ENCODE measurements at regions not wholly inside any gene's neighbourhood (a gene's known extent, or its start where the extent isn't known, plus 50 kb on each side); places are given as distances from the start of the nearest gene placed in this dataset.
A peak's percentile ranks its signal among the peaks of the same experiment; 100 is the strongest.

DNA sequence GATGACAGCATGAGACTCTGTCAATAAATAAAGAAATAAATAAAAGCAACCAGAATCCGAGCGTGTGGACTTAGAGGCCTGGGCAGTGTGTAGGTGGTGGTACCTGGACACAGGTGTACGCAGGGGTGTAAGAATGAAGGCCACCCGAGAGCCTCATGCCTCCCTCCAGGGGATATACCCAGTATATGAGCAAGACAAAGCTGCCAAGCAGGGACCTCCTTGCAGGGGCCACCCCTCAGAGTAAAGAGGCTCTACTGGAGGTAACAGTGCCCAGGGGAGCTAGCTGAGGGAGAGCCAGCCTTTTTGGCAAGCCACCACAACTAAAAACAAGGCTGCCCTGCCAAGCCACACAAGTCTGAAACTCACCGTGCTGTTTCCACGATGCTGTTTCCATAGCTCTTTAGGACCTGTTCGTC, 179.2 kb upstream of the RAB4A start:
- Histone ChIP-seq H4K20me1 (ENCODE audit: insufficient read depth) (no peaks in the 10 kb centered on the region), H3K9me2 (ENCODE audit: insufficient read depth) (no peaks in the 10 kb centered on the region), H3K4me2 (no peak overlapping the region), H3K36me3 (ENCODE audit: low read depth) (no peaks in the 10 kb centered on the region), H3K27me3 (ENCODE audit: insufficient read depth, low read depth) (peaks cover 19% of the 10 kb centered on the region), H3K27ac (no peak overlapping the region), H2AFZ (no peak overlapping the region), H3K4me1 (replicated peaks; ENCODE audit: insufficient read depth) (0 out of 2 replicates have a peak, but pooled peaks cover 4% of the 10 kb centered on the region), H3K4me3 (no peak overlapping the region), H3K9me3 (ENCODE audit: insufficient read depth, low read depth) (no peaks in the 10 kb centered on the region), H3F3A (ENCODE audit: insufficient read depth, low read depth) (no peaks in the 10 kb centered on the region), H3K79me2 (ENCODE audit: low read depth) (no peaks in the 10 kb centered on the region)
- no peak for DNase-seq
- CTCF ChIA-PET, result no interaction called here
- POLR2A ChIA-PET (ENCODE audit: unreplicated experiment), result no interaction called here
- TF ChIP-seq EZH2 (IDR thresholded peaks at IDR 0.05; ENCODE audit: low read depth), result no peak
- TF ChIP-seq, protein P1, sequence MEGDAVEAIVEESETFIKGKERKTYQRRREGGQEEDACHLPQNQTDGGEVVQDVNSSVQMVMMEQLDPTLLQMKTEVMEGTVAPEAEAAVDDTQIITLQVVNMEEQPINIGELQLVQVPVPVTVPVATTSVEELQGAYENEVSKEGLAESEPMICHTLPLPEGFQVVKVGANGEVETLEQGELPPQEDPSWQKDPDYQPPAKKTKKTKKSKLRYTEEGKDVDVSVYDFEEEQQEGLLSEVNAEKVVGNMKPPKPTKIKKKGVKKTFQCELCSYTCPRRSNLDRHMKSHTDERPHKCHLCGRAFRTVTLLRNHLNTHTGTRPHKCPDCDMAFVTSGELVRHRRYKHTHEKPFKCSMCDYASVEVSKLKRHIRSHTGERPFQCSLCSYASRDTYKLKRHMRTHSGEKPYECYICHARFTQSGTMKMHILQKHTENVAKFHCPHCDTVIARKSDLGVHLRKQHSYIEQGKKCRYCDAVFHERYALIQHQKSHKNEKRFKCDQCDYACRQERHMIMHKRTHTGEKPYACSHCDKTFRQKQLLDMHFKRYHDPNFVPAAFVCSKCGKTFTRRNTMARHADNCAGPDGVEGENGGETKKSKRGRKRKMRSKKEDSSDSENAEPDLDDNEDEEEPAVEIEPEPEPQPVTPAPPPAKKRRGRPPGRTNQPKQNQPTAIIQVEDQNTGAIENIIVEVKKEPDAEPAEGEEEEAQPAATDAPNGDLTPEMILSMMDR (conservative IDR thresholded peaks at IDR 0.05), result no peak
- BruUV-seq (replicated peaks), result no TSS peak
- intact Hi-C loops (cut with micrococcal nuclease; ENCODE audit: unreplicated experiment), result no loop called here

DNA sequence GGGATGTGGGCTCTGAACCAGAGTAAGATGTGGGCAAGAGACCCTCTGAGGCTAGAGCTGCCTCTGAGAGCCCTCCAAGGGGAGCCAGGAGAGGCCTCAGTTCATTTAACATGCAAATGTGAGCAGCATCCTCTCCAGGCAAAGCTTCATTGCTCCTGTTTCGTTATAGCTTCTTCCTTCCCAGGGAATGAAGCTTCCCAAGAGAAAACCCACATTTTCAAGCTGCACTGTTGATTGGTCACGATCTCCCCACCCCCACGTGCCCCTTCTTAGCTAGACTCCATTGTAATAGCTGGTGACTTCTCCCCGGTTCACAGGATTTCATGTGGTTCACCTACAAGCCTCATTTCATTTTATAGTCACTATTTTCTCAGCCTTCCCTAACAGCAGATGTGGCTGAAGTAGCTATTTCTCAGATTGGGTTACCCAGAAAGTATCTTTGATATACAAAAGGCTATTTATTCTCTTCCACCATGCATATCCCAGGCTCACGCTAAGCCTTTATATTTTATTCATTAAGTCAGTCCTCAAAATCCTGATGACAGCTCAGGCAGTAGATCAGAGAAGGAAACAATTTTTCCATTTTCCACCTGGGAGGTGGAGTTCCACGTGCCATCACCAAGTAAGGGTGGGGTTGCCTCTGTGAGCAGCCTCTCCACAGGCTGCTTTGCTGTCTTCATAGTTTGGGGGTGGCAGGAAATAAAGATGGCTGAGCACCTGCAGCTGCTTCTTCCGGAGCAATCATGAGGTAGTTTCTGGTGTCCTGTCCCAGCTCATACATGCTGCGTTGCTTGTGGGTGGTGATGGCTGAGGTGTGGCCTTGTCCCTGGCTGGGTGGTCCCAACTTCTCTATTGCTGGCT, 178.3 kb upstream of the RAB4A start:
- ChIA-PET CTCF (no interaction called here), POLR2A (ENCODE audit: unreplicated experiment) (no interaction called here)
- intact Hi-C loops (cut with micrococcal nuclease; ENCODE audit: unreplicated experiment), result no loop called here
- Histone ChIP-seq H2AFZ (no peak overlapping the region), H3K9me2 (ENCODE audit: insufficient read depth) (no peaks in the 10 kb centered on the region), H3F3A (ENCODE audit: insufficient read depth, low read depth) (no peaks in the 10 kb centered on the region), H3K79me2 (ENCODE audit: low read depth) (no peaks in the 10 kb centered on the region), H3K4me2 (no peak overlapping the region), H3K27me3 (ENCODE audit: insufficient read depth, low read depth) (peaks cover 24% of the 10 kb centered on the region), H4K20me1 (ENCODE audit: insufficient read depth) (no peaks in the 10 kb centered on the region), H3K9me3 (ENCODE audit: insufficient read depth, low read depth) (no peaks in the 10 kb centered on the region), H3K4me1 (replicated peaks; ENCODE audit: insufficient read depth) (0 out of 2 replicates have a peak, but pooled peaks cover 4% of the 10 kb centered on the region), H3K4me3 (no peak overlapping the region), H3K36me3 (ENCODE audit: low read depth) (no peaks in the 10 kb centered on the region), H3K27ac (no peak overlapping the region)
- no peak for TF ChIP-seq EZH2 (IDR thresholded peaks at IDR 0.05; ENCODE audit: low read depth)
- TF ChIP-seq, protein P1 (conservative IDR thresholded peaks at IDR 0.05), result no peak
- no peak for DNase-seq
- BruUV-seq (replicated peaks), result no TSS peak

DNA sequence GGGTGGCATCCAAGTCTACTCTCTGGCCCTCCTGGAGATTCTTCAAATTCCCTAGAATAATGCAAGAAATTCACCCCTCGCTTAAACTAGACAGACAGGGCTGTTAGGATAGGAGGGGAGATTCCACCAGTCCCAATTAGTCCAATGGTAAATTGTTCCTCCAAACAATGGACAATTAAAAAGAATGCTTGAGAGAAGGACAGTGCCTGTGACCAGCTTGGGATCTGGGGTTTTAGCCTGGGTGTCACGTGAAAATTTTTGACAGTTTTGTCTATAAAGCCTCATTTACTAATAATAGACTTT, 177.7 kb upstream of the RAB4A start:
- H3K4me1 ChIP-seq (replicated peaks; ENCODE audit: insufficient read depth), result 0 out of 2 replicates have a peak, but pooled peaks cover 4% of the 10 kb centered on the region
- no peak overlapping the region for H3K4me3 ChIP-seq
- CTCF ChIA-PET, result no interaction called here
- no peaks in the 10 kb centered on the region for H4K20me1 ChIP-seq (ENCODE audit: insufficient read depth)
- intact Hi-C loops (cut with micrococcal nuclease; ENCODE audit: unreplicated experiment), result no loop called here
- no peaks in the 10 kb centered on the region for H3K79me2 ChIP-seq (ENCODE audit: low read depth)
- H3K27ac ChIP-seq, result no peak overlapping the region
- no peaks in the 10 kb centered on the region for H3K36me3 ChIP-seq (ENCODE audit: low read depth)
- H2AFZ ChIP-seq, result no peak overlapping the region
- BruUV-seq (replicated peaks), result no TSS peak
- no peaks in the 10 kb centered on the region for H3K9me2 ChIP-seq (ENCODE audit: insufficient read depth)
- H3K4me2 ChIP-seq, result peak overlapping the region; percentile 37
- H3K27me3 ChIP-seq (ENCODE audit: insufficient read depth, low read depth), result peaks cover 28% of the 10 kb centered on the region
- no peak for DNase-seq
- H3K9me3 ChIP-seq (ENCODE audit: insufficient read depth, low read depth), result no peaks in the 10 kb centered on the region
- H3F3A ChIP-seq (ENCODE audit: insufficient read depth, low read depth), result no peaks in the 10 kb centered on the region
- POLR2A ChIA-PET (ENCODE audit: unreplicated experiment), result no interaction called here
- TF ChIP-seq EZH2 (IDR thresholded peaks at IDR 0.05; ENCODE audit: low read depth), result no peak
- TF ChIP-seq, protein P1 (conservative IDR thresholded peaks at IDR 0.05), result no peak

Data from PC-9 (cell line).